ENCODE measurements at regions not wholly inside any gene's neighbourhood (a gene's known extent, or its start where the extent isn't known, plus 50 kb on each side); places are given as distances from the start of the nearest gene placed in this dataset.

DNA sequence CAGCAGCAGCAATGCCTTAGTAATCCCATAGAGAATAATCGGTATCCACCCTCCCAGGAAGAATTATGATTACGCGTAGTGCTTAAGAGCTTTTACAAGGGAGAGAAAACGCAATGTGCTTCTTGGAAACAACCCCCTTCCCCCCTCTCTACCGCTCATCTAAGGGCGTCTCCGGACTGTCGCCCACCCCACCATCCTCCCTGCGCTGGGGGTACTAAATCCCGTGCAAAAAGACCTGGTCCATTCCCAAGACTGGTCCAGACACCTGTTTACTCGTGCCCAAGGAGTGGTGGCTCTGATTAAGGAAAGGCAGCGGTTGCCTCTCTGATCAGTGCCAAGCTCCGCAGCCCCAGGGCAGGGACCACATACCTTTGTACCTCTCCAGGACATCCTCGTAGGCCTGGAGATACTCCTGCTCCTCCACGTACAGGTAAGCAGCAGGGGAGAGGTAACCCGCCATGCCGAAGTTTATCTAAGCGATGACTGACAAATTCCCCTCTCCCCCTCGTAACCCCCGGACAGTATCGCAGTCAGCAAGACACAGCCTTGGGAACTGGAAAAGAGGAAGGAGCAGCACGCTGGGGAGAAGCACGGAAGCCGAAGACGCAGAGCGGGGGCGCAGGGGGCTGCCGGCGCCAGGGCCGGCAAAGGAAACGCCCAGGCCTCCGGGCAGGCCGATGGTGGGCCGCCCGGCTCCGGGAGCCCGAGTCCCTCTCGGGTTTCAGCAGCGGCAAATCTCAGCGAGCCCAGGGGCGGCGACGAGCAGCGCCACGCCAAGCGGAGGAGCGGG, 112.0 kb upstream of the BEND6 start:
- TF ChIP-seq, protein P1, sequence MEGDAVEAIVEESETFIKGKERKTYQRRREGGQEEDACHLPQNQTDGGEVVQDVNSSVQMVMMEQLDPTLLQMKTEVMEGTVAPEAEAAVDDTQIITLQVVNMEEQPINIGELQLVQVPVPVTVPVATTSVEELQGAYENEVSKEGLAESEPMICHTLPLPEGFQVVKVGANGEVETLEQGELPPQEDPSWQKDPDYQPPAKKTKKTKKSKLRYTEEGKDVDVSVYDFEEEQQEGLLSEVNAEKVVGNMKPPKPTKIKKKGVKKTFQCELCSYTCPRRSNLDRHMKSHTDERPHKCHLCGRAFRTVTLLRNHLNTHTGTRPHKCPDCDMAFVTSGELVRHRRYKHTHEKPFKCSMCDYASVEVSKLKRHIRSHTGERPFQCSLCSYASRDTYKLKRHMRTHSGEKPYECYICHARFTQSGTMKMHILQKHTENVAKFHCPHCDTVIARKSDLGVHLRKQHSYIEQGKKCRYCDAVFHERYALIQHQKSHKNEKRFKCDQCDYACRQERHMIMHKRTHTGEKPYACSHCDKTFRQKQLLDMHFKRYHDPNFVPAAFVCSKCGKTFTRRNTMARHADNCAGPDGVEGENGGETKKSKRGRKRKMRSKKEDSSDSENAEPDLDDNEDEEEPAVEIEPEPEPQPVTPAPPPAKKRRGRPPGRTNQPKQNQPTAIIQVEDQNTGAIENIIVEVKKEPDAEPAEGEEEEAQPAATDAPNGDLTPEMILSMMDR (conservative IDR thresholded peaks at IDR 0.05): no peak
- no peak for TF ChIP-seq ZFX (IDR thresholded peaks at IDR 0.05)
- no peak overlapping the region for H3K27ac ChIP-seq

DNA sequence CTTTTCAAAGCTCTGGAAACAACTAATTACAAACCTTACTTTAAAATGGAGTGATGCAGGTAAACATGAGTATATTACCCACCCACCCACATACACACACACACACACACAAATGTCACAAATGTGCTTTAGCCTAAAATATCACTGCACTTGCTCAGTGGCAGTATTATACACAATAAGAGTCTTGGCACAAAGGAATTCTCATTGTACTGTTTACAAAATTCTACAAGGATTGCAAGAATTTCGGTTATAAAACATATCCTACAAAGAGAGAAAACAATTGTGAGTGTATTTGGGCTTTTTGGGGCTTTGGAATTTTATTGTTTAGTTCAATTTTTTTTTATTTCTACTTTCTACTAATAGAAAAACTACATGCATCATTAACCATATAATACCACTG, 113.2 kb upstream of the BEND6 start:
- TF ChIP-seq, protein P1 (conservative IDR thresholded peaks at IDR 0.05): no peak
- TF ChIP-seq ZFX (IDR thresholded peaks at IDR 0.05): no peak
- no peak overlapping the region for H3K27ac ChIP-seq

DNA sequence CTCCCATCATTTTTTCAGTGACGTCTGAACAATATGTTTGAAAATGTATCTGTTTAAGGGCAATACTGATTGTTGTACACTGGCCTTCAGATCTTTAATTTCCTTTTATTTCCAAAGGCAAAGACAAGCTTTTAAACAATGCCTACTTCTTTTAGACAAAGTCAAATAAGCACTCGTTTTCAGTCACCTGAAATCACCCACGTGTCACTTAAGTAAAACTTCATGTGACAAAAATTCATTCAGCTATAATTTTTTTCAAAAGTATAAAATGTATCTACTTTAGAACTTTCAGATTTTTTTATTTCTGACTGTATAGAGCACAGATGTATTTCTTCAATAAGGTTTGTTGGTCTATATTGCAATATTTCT, 113.5 kb upstream of the BEND6 start:
- TF ChIP-seq, protein P1 (conservative IDR thresholded peaks at IDR 0.05): no peak
- no peak for TF ChIP-seq ZFX (IDR thresholded peaks at IDR 0.05)

DNA sequence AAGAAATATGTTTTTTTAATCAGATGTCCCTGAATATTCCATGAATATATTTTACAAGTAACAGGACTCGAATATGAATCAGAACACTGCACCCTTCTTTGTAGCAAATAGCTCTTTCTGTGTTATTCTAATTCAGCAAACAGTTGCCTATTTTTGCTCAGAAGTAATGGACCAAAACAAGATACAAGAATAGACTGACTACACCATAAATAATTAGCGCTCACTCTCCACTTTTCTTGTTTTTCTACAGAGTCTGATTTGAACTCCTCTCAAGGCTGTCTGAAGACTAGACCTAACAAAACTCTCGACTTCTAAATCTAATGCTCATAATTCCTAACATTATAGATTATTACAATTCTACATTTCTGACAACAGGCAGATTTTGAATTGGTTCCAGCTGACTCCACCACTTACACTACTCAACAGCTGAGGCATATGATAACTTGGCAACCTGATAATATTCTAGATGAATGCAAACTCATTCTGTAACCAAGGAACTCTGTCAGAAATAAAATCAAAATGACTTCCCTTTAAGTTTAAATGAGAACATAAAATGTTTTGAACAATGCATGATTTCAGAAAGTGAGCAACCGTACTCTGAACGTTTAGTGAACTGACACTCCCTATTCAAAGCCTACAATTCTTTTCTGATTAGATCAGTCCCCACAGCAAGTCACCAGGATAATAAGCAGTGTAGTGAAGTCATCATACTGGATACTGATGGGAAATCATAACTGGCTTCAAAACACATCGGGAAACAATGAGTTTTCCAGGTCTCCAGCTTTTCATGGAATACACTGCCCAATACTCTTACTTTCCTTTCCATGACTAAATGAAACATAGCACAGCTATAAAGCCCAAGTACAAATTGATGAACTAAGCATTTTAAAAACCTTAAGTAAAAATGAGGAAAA, 114.2 kb upstream of the BEND6 start:
- TF ChIP-seq, protein P1 (conservative IDR thresholded peaks at IDR 0.05): no peak
- no peak for TF ChIP-seq ZFX (IDR thresholded peaks at IDR 0.05)
- H3K27ac ChIP-seq: no peak overlapping the region

More for the DNA sequence above, 113.5 kb upstream of the BEND6 start:
- H3K27ac ChIP-seq: no peak overlapping the region

DNA sequence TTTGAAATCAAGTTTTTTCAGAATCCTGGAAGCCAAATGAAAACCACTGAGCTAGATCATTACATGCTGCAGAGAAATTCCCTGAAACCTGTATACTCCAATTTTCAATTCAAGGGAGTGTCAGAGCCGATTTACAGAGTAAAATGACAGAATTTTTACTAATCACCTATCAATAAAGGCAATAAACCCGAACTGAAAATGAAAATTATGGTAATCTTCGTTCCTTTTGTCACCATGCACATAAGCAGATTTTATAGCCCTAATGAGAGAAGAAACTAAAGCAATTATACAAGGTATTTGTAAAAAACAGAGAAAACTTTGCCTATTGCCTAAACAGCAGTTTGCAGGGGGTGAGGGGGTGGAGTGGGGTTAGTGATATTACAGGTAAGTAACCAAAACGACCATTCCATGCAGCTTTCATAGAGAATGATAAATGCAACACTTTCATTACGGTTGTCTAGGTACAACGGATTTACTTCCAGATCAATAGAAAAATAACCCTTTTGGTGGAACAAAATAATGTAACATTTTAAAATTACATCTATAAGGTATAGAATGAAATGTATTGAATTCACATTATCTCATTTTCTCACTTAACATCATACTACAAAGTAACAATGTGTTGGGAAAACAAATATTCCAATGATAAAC, 115.2 kb upstream of the BEND6 start:
- H3K27ac ChIP-seq: no peak overlapping the region
- TF ChIP-seq, protein P1 (conservative IDR thresholded peaks at IDR 0.05): no peak

DNA sequence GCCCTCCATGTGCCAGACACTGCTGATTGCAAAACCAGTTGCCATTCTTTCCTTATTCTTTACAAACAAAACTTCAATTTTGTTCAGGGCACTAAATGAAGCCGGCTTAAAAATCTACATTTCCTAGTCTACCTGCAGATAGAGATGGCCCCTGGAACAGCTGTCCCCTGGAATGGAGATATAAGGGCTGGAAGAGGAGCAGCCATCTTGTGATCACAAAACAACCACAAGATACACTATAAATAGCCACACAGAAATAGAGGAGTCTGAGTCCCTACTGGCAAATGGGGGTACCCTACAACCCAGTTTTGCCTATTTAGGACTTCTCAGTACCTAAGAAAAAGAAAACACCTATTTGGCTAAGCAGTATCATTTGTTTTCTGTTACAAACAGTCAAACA, 115.9 kb upstream of the BEND6 start:
- no peak overlapping the region for H3K27ac ChIP-seq
- no peak for TF ChIP-seq ZFX (IDR thresholded peaks at IDR 0.05)
- TF ChIP-seq, protein P1 (conservative IDR thresholded peaks at IDR 0.05): no peak
